Tibial nerve (tissue), 4 donors: ENCODE measurements at regions not wholly inside any gene's neighbourhood (a gene's known extent, or its start where the extent isn't known, plus 50 kb on each side); places are given as distances from the start of the nearest gene placed in this dataset.

ENCODE experiments used
- CTCF ChIP-seq, 5 experiments: fragments of 200-600 bp in 3 of 5; fragments of 450-650 bp in 2 of 5; sonication (generic) in 3 of 5; IDR thresholded peaks; one replicate each; pipeline ENCODE4 v1.5.1; 2016 to 2019; ENCODE audit warnings: antibody characterized with exemption in 5 of 5, mild to moderate bottlenecking in 3 of 5, moderate library complexity in 2 of 5
- EP300 ChIP-seq, 2 donors: sonication (generic); formaldehyde crosslinking; IDR thresholded peaks; one replicate each; pipeline ENCODE4 v1.6.1; 2017; ENCODE audit warnings: antibody characterized with exemption in 2 of 2, mild to moderate bottlenecking in 1 of 2
- POLR2A ChIP-seq, 2 donors: fragments of 450-650 bp; IDR thresholded peaks; one replicate each; pipeline ENCODE4 v1.6.1; 2017; ENCODE audit warnings: antibody characterized with exemption in 2 of 2, mild to moderate bottlenecking in 2 of 2, moderate library complexity in 2 of 2

- TF ChIP-seq CTCF (IDR thresholded peaks at IDR 0.05) = no peak
- TF ChIP-seq POLR2A (IDR thresholded peaks at IDR 0.05) = no peak
- no peak for TF ChIP-seq EP300 (IDR thresholded peaks at IDR 0.05)
Observed at GRCh38 chr7:136709876-136710275, 158.6 kb upstream of the CHRM2 start.
